HK-2 (cell line): ENCODE measurements at regions not wholly inside any gene's neighbourhood (a gene's known extent, or its start where the extent isn't known, plus 50 kb on each side); places are given as distances from the start of the nearest gene placed in this dataset.
"Not testable (repeated sequence)": the region's sequence is repeated elsewhere in the genome, so short reads cannot be mapped to it uniquely, and the experiment has no call there.

Source experiments
- DNase-seq: peaks from one replicate; pipeline ENCODE4 v3.0.0-alpha.2; 2018; ENCODE audit not compliant: unreplicated experiment

DNA sequence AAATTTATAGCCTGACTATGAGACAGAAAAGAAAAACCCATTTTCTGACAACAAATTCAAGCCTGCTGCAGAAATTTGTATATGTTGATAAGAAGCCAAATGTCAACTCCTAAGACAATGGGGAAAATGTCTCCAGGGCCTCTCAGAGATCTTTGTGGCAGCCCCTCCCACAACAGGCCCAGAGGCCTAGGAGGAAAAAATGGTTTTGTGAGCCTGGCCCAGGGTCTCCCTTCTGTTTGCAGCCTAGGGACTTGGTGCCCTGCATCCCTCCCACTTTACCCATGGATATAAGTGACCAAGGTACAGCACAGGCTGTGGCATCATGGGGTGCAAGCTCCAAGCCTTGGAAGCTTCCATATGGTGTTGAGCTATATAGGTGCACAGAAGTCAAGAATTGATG, 740.2 kb downstream of the SEMA5A start:
- no peak for DNase-seq

DNA sequence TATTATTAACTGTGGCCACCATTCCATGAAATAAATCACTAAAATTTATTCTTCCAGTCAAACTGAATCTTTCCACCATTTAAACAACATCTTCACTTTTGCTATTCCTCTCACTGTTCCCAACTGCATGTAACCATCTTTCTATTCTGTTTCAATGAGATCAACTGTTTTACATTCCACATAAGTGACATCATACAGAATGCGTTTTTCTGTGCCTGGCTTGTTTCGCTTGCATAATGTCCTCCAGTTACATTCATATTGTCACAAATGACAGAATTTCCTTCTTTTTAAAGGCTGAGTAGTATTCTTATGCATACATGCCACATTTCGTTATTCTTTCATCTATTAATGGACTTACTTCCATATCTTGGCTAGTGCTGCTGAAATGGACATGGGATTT, 738.2 kb downstream of the SEMA5A start:
- DNase-seq, result no peak

DNA sequence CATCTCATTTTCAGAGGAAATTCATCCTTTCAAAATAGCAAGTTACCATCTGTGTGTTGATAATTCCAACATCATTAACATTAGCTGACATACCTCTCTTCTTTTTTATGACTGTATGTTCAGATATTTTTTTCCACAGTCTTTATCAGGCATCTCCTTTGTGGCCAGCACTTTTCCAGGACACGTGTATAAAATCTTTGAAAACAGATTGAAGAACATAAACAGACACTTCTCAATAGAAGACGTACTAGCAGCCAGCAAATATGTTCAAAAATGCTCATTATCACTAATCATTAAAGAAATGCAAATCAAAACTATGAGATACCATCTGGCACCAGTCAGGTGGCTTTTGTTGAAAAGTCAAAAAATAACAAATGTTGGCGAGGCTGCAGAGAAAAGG, 734.3 kb downstream of the SEMA5A start:
- DNase-seq, result no peak

DNA sequence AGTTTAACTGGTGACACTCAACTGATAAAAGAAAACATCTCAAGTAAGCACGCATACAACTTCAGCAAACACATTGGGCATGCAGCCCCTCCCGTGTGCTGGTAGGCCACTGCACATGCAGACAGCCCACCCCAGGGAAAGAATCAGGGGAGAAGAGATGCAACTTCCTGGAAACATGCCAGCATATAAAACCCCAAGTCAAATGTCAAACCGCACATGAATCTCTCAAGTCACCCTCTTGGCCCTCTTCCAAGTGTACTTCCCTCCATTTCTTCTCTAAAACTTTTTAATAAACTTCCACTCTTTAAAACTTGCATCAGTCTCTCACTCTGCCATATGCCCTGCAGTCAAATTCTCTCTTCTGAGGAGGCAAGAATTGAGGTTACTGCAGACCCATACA, 732.7 kb downstream of the SEMA5A start:
- DNase-seq, result no peak

DNA sequence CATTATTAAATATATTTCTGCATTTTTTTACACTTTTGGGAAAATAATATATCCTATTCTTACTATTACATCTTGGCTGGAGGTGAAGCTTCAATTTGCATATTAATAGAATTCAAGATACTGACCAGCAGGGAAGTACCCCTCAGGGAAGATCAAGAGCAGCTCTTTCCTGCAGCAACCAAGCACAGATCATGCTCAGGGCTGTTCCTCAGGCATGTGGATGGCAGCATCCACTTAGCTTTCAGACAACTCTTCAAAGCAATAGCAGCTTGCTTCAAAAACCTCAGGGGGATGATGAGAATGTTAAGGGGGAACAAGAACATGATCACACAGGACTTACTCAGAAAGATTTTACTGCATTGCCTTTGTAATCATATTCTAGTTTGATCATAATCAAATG, 731.8 kb downstream of the SEMA5A start:
- DNase-seq, result no peak

DNA sequence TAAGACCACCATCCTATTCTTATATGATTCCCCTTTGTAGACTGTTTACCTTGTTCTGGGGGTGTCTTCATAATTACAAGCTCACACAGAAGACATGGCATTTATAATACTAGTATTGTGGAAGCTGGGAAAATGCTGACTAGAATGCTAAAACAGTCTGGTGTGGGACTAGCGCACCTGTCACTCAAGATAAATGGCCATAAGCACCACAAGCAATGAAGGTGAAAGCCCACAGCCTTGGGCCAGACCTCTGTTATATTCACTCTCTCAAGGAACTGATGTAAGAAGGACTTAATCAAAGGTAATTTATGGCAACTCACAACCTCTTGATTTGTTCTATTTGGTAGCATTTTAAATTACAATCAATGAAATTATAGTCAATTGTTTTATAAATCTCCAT, 721.5 kb downstream of the SEMA5A start:
- DNase-seq, result no peak

DNA sequence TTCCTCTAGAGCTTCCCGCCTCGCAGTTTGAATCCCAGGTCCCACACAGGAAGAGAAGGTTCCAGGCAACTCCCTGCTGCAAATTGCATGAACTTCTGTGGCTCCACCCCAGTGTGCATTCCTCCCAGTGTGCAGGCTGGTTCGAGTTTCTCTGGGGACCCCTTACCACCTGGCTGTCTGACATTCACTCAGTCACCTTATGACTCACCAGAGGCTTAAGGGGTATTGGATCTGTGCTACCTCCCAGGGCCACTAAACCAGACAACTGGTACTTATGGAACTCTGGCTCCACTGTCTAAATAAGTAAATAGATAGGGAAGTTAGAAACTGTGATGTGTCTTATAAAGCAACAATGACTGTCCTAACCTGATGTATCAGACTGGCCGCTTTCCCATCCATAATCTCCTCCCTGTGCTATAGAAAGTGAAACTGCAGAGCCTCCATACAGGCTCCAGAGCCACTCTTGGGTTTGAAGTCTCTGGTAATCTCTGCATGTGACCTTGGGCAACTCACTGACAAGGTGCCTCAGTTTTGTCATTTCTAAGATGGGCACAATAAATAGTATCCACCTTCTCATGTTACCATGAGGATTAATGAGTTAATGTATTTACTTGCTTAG, 720.6 kb downstream of the SEMA5A start:
- DNase-seq, result no peak

DNA sequence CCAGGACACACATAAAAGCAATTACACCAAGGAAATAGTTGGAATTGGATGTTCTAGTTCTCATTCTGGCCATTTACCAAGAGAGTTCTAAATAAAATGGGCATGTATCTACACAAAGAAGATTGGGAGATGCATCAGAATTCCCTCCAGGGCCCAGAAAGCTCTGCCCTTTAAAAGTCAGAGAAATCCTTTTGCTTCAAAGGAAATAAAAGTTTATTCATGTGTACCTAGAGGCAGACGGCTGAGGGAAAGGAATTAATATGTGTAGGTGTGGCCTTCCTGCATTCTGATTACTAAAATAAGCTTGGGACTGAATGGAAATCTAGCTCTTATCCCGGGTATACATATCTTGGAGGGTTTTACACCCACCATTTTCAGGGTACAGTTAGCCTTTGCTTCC, 719.4 kb downstream of the SEMA5A start:
- no peak for DNase-seq

DNA sequence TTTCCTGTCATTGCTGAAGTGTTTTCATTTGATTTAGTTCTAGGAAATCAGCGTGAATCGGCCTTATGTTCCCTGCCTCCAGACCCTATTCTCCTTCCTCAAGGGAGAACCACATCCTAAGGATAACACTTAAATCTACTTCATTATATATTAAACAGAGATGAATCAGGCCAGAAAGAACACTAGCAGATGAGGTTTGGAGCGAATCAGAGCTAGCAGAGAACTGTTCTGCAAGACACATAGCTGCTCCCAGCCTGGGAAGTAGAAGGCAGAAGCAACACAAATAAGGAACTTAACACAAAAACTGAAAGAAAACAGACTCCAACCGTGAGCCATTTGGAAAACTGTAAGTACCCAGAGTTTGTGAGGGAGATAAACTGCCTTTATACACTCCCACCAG, 718.2 kb downstream of the SEMA5A start:
- peak; percentile 11 for DNase-seq

DNA sequence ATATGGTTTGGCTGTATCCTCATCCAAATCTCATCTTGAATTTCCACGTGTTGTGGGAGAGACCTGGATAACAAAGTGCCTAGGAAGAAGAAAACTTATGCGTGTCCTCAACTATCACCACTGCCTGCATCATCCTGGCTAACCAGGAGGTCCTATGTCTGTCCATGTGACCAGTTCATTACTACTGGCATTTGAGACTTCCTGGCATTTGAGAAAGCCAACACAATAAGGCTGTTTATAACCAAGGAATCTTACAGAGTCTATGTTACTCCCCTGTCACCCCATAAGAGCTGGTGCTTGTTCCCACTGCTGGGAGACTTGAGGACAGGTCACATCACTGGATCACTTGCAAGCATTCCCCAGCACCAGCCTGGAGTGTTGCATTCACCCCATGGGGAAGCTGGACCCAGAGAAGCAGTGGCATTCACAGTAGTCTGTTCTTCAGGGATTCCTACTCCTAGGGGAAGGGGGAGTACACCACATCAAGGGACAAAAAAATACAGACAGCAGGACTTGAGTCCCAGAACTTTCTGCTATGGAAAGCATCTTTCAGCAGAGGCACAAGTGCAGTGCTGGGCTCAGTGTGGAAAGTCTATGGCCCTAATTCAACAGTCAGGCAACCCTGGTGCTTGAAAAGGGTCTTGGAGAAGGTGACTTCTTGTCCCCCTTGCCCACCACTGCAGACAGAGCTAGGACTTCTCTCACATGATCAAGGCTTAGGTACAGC, 717.1 kb downstream of the SEMA5A start:
- DNase-seq, result no peak

DNA sequence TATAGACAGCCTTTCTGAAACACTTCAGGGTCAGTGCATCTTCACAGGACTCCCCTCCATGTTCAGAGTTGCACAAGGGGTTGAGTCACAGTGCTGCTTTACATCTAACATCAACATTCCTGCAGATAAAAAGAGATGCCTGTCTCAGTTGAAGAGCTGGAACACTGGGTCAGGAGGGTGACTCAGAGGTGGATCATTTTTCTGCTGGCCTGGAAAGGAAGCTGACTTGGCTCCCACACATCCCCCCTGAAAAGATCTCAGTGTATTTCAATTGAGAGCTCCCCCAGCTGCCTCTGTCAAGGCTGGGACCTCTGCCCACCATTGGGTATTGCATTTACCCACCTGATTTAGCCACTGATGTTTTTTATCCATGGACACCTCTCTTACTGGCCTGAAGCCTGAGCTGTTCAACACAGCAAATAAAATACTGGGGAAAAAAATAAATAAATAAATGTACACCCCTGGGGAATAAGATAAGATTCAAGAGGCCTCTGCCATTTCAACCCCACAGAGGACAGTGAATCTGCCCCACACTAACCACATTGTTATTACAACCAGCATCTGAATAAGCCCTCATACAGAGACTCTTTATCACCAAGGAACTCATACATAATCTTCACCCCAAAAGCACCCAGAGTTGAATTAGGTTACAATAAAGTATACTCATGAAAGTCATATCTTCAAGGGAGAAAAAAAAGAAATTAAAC, 716.4 kb downstream of the SEMA5A start:
- DNase-seq, result peak; percentile 77

DNA sequence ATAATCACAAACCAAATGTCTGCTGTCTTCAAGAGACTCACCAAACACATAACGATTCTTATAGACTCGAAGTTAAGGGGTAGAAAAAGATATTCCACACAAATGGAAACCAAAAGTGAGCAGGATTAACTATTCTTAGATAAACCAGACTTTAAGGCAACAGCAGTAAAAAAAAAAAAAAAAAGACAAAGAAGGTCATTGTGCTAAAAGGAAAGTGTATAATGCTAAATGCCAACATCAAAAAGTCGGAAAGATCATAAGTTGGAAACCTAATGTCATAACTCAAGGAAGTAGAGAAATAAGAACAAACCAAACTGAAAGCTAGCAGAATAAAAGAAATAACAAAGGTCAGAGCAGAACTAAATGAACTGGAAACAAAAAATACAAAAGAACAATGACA, 714.6 kb downstream of the SEMA5A start:
- no peak for DNase-seq

DNA sequence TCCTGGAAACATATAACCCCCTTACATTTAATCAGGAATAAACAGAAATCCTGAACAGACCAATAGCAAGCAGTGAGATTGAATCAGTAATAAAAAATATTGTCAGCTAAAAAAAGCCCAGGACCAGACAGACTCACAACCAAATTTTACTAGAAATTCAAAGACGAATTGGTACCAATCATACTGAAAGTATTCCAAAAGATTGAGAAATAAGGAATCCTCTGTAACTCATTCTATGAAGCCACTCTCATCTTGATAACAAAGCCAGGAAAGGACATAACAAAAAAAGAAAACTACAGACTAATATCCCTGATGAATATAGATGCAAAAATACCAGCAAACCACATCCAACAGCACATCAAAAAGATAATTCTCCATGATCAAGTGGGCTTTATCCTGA, 714.0 kb downstream of the SEMA5A start:
- no peak for DNase-seq

DNA sequence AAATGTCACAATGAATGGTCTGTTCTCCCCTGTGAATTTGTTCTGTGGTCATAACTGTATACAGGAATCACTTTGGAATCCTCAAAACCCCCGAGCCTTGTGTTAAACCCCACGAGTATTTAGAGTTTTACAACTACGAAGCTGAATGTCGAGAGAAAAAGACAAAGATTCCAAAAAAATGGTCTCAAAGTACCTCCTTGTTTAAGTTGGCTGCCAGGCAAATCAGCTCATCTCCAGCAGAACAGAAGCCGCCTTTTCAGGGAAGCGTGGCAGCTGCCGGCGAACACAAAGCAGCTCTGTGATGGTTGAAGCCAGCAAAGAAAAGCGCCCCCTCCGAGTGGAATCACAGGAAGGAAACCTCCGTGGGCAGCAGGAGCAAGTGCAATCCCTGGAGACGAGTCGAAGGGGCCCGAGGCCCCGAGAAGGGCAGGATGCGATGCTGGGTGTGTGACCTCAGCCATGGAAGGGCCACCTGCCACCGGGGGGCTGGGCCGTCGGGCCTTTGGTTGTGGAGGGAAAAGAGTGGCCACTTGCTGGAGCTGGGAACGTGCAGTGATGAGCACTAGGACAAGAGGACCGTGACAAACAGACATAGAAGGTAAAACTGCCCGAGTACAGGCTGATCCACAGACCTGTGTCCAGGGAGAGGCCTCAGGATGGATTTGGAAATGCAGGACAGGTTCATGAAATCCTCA, 706.4 kb downstream of the SEMA5A start:
- DNase-seq, result no peak

DNA sequence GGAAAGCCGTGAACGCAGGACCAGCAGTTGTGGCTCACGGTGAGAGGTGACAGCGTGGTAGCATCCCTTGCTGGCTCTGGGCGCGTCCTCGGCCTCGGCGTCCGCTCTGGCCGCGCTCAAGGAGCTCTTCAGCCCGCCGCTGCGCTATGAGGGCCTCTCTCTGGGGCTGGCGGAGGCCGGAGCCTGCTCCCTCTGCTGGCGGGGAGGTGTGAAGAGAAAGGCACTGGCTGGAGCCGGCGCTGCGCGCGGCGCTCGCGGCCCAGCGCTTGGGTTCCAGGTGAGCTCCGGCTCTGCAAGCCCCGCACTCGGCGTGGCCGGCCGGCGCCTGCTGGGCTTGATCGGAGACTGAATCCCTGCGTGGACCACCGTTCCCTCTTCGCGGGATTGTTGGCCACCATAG, 705.6 kb downstream of the SEMA5A start:
- DNase-seq, result no peak

DNA sequence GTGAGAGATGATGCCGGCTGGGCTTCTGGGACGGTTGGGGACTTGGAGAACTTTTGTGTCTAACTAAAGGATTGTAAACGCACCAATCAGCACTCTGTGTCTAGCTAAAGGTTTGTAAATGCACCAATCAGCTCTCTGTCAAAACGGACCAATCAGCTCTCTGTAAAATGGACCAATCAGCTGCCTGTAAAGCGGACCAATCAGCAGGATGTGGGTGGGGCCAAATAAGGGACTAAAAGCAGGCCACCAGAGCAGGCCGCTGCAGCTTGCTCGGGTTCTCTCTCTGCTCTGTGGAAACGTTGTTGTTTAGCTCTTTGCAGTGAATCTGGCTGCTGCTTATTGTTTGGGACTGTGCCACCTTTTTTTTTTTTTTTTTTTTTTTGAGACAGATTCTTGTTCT, 705.1 kb downstream of the SEMA5A start:
- not testable (repeated sequence) for DNase-seq

DNA sequence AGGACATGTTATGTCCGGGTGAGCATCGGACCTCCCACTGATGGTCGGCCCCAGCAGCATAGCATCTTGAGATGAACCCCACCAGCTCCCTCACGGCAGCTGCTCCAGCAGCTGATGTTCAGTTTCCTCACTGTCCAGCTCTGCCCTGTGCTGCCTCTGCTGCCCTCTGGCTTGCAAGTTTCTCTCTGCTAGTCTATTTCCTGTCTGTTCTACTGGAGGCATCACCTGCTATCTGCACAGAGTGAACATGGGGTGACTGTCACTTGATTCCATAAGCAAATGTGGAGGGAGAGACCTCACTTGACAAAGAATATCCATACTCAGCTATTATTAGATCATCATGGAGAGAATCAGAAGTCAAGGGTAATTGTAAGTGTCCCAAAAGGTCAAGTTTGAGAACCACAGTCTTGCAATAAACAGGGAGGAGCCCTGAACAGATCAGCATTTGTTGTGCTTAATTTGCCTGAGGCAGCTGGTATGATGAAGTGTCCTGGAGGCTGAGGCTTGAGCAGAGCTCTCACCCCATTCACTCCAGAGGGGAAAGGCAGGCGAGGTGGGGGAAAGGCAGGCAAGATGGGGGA, 702.8 kb downstream of the SEMA5A start:
- DNase-seq, result no peak

DNA sequence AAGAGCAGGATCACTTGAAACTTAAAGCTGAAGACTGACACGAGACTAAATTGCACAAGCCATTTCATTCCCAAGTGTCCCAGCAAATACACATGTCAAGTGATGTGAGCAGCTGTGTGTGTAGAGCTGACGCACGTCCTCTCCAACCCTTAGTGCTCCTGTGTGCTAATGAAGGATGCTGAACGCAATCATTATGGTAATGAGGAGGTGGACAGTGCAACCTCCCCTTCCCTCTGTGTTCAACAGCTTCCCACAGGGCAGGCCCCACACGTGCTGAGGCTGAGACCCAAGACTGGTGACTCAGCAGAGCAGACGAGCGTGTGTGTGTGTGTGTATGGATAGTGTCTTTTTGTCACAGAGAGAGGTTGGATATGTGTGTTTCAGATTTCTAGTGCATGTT, 702.1 kb downstream of the SEMA5A start:
- DNase-seq, result no peak

DNA sequence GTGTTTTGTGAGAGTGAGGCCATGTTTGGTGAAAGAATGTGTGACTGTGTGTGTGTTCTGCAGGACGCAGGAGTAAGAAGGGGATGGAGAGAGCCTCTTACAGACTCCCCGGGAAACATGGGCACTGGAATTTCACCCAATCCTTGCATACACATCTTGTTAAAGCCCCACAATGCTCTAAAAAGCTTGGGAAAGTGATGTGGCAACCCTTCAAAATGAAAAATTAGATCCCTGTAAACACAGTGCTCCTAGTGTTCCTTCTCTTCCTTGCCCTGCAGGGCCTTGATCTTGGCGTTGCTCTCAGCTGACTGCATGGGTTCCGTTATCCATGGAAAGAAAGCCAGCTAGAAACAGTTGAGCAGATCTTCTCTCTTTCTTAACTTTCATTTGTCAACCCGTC, 701.7 kb downstream of the SEMA5A start:
- DNase-seq, result no peak

DNA sequence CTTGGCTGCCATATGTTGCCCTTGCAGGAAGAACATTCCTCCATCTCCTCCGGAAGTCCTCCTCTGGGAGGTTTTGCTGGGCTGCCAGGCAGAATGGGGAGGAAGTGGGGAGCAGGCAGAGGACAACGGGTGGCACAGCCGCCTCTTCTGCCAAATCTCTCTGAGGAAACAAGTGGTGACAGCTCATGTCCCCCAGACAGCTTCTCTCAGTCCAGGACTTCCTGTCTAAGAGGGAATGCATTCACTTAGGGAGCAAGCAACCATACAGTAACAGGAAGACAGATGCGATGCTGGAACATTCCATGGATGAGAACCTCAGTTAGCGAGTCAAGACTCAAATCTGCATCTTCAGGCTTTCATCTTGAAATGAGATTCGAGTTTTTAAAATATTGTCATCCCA, 701.0 kb downstream of the SEMA5A start:
- DNase-seq, result no peak

DNA sequence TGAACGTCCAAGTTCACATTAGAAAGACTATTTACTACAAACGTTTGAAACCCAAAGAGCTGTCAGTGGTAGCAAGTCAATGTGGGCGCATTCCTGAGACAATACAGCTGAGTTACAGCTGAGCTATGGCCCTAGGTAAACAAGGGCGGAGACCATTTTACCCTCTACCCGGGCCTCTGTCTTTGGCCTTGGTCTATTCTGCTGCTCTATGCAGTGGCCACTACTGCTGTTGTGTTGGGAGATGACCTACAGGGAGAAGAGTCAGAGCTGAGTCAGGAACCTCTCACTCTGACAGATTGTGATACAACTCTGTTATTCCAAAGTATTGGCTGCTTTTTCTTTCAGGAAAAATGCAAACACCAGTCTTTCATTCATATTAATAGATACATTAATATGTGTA, 700.6 kb downstream of the SEMA5A start:
- DNase-seq, result no peak

DNA sequence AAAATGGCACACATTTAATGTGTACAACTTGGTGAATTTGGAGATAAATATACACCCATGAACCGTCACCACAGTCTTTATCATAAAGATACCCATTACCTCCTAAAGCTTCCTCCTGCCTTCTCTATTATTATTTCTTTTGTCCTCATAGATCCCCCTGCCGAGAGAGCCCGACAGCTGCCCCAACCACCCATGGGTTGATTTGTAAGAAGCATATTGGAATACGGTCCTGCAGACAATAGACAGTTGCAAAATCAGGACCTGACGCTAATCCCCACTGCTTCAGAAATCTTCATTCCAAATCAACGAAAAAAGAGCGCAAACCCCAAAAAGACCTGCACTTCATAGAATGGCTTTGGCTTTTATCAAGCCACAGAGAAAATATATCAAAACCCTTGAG, 697.5 kb downstream of the SEMA5A start:
- DNase-seq, result no peak
